ENCODE measurements at regions not wholly inside any gene's neighbourhood (a gene's known extent, or its start where the extent isn't known, plus 50 kb on each side); places are given as distances from the start of the nearest gene placed in this dataset.

GRCh38 chrX:3218442-3218841 lies 128.0 kb downstream of the MXRA5 start:
- ChIA-PET RAD21 (ENCODE audit: unreplicated experiment) (no interaction called here), SMC1A (ENCODE audit: uncharacterized antibody, unreplicated experiment) (no interaction called here), POLR2A (no interaction called here), CTCF (no interaction called here)
- in situ Hi-C loops (cut with MboI) (no loop called here), intact Hi-C loops (cut with micrococcal nuclease; ENCODE audit: unreplicated experiment) (no loop called here)
- Histone ChIP-seq H3K9me3 (replicated peaks; ENCODE audit: control insufficient read depth, insufficient read depth, low read length) (no peaks in the 10 kb centered on the region), H3K4me3 (no peak overlapping the region), H3K4me2 (ENCODE audit: control insufficient read depth, insufficient read depth) (no peak overlapping the region), H4K20me1 (ENCODE audit: control insufficient read depth, insufficient read depth) (no peaks in the 10 kb centered on the region), H3K27me3 (replicated peaks in 1 of 2; ENCODE audit: control insufficient read depth in 2 of 2, insufficient read depth in 2 of 2, low read length in 1 of 2) (no peaks in the 10 kb centered on the region), H3K79me2 (ENCODE audit: control insufficient read depth, insufficient read depth, low read length) (no peaks in the 10 kb centered on the region), H3K36me3 (ENCODE audit: control insufficient read depth in 2 of 2, insufficient read depth in 2 of 2, low read length in 1 of 2) (no peaks in the 10 kb centered on the region), H3K9ac (ENCODE audit: control insufficient read depth, insufficient read depth, low read length) (no peak overlapping the region), H3K4me1 (ENCODE audit: control insufficient read depth, insufficient read depth, low read length) (no peaks in the 10 kb centered on the region), H3K27ac (ENCODE audit: control insufficient read depth, insufficient read depth) (no peak overlapping the region), H2AFZ (ENCODE audit: control insufficient read depth, low read depth, low read length) (no peak overlapping the region)
- FAIRE-seq (no peak), DNase-seq (ENCODE audit: low read depth, low spot score) (no peak), ATAC-seq (no peak)
- 0% methylated on average over 1 of the region's 1 CpG for WGBS (ENCODE audit: insufficient coverage, insufficient replicate concordance, low lambda C conversion rate, missing lambda C conversion rate)
- TF ChIP-seq, protein P1, sequence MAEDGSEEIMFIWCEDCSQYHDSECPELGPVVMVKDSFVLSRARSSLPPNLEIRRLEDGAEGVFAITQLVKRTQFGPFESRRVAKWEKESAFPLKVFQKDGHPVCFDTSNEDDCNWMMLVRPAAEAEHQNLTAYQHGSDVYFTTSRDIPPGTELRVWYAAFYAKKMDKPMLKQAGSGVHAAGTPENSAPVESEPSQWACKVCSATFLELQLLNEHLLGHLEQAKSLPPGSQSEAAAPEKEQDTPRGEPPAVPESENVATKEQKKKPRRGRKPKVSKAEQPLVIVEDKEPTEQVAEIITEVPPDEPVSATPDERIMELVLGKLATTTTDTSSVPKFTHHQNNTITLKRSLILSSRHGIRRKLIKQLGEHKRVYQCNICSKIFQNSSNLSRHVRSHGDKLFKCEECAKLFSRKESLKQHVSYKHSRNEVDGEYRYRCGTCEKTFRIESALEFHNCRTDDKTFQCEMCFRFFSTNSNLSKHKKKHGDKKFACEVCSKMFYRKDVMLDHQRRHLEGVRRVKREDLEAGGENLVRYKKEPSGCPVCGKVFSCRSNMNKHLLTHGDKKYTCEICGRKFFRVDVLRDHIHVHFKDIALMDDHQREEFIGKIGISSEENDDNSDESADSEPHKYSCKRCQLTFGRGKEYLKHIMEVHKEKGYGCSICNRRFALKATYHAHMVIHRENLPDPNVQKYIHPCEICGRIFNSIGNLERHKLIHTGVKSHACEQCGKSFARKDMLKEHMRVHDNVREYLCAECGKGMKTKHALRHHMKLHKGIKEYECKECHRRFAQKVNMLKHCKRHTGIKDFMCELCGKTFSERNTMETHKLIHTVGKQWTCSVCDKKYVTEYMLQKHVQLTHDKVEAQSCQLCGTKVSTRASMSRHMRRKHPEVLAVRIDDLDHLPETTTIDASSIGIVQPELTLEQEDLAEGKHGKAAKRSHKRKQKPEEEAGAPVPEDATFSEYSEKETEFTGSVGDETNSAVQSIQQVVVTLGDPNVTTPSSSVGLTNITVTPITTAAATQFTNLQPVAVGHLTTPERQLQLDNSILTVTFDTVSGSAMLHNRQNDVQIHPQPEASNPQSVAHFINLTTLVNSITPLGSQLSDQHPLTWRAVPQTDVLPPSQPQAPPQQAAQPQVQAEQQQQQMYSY (CRISPR knock-in tag; IDR thresholded peaks at IDR 0.05), result no peak
- no peak for TF ChIP-seq CBFB (IDR thresholded peaks at IDR 0.05; ENCODE audit: low read depth)
- no peak for TF ChIP-seq DPF2 (IDR thresholded peaks at IDR 0.05)
- TF ChIP-seq NRF1 (conservative IDR thresholded peaks at IDR 0.05; ENCODE audit: low read depth, low read length), result no peak
- TF ChIP-seq SREBF2 (IDR thresholded peaks at IDR 0.05; ENCODE audit: low read length), result no peak
- no peak for TF ChIP-seq STAT3 (IDR thresholded peaks at IDR 0.05; ENCODE audit: low read depth, low read length)
- TF ChIP-seq TARDBP (IDR thresholded peaks at IDR 0.05; ENCODE audit: borderline replicate concordance), result no peak
- no peak for TF ChIP-seq ZNF384 (IDR thresholded peaks at IDR 0.05; ENCODE audit: borderline replicate concordance, low read depth, low read length)
- TF ChIP-seq RELA (IDR thresholded peaks at IDR 0.05; ENCODE audit: borderline replicate concordance, partially characterized antibody), result no peak
- TF ChIP-seq RCOR1 (conservative IDR thresholded peaks at IDR 0.05; ENCODE audit: low read depth, low read length), result no peak
- TF ChIP-seq SP1 (IDR thresholded peaks at IDR 0.05; ENCODE audit: low read depth, low read length), result no peak
- TF ChIP-seq POLR2A (IDR thresholded peaks at IDR 0.05; ENCODE audit: low read depth, low read length), result no peak
- TF ChIP-seq ATF2 (IDR thresholded peaks at IDR 0.05; ENCODE audit: low read length), result no peak
- TF ChIP-seq POLR2AphosphoS2 (IDR thresholded peaks at IDR 0.05; ENCODE audit: low read depth, low read length), result no peak
- no peak for TF ChIP-seq MXI1 (IDR thresholded peaks at IDR 0.05; ENCODE audit: low read depth, low read length)
- TF ChIP-seq NFYA (IDR thresholded peaks at IDR 0.05; ENCODE audit: borderline replicate concordance, low read depth, low read length), result no peak
- BruUV-seq (replicated peaks), result no TSS peak

All from GM12878 (cell line).